ENCODE measurements at regions not wholly inside any gene's neighbourhood (a gene's known extent, or its start where the extent isn't known, plus 50 kb on each side); places are given as distances from the start of the nearest gene placed in this dataset.
"Not testable (repeated sequence)": the region's sequence is repeated elsewhere in the genome, so short reads cannot be mapped to it uniquely, and the experiment has no call there.

GRCh38 chr1:116265931-116266863, 106.8 kb upstream of the ATP1A1 start:
- no peak for DNase-seq

DNA sequence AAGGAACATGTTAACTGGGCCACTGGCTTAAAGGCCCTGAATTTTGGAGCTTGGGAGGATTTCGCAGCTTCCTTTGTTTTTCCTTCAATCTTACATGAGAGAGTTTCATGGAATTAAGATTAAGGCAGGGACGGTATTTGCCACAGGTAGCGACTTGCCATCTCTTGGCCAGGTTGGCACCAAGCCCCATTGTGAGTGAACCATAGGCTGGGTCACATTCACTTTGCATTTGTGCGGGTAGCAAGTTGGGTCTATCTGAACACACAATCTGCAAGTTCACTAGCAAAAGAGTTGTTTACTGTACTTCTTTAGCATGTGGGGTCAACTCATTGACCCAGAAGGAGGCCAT, 106.2 kb upstream of the ATP1A1 start:
- no peak for DNase-seq

- DNase-seq: peak; percentile 7
Measured at GRCh38 chr1:116268211-116268610, 104.8 kb upstream of the ATP1A1 start.

DNA sequence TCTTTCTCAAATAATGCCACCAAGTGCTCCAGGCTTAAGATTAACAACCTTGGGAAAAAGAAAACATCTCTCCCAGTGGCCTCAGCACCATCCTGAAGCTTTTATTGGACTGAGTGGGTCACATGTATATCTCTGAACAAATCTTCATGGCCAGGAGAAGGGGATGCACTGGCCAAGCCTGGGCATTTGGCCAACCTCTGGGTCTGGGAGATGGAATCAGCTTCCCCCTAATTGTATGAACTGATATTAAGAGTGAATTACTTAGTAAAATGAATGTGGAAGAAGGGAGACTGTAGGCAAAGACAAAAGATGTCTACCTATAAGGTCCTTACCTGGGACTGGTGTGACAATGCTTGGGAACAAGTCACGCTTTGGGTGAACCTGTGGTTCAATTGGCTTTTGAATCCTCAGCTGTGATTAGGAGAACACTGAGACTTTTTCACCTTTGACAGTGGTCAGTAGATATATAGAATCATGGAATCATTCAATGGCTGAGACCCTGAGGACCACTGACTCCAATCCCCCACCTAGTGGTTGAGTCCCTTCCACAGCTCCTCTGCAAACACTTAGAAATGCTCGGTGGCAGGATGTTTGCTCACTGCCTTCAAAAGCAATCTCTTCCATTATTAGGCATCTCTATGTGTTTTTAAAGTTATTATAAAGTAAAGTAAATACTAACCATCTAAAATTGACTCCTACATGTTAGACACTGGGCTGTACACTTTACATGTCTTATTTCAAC, 102.6 kb upstream of the ATP1A1 start:
- no peak for DNase-seq

- peak; percentile 6 for DNase-seq
Measured at GRCh38 chr1:116273042-116273783, 99.8 kb upstream of the ATP1A1 start.

- DNase-seq: no peak
Measured at GRCh38 chr1:116276532-116276931, 96.5 kb upstream of the ATP1A1 start.

- no peak for DNase-seq
Measured at GRCh38 chr1:116277840-116278540, 95.1 kb upstream of the ATP1A1 start.

- DNase-seq: no peak
Measured at GRCh38 chr1:116278541-116278866, 94.5 kb upstream of the ATP1A1 start.

- DNase-seq: no peak
Measured at GRCh38 chr1:116279715-116280114, 93.3 kb upstream of the ATP1A1 start.

DNA sequence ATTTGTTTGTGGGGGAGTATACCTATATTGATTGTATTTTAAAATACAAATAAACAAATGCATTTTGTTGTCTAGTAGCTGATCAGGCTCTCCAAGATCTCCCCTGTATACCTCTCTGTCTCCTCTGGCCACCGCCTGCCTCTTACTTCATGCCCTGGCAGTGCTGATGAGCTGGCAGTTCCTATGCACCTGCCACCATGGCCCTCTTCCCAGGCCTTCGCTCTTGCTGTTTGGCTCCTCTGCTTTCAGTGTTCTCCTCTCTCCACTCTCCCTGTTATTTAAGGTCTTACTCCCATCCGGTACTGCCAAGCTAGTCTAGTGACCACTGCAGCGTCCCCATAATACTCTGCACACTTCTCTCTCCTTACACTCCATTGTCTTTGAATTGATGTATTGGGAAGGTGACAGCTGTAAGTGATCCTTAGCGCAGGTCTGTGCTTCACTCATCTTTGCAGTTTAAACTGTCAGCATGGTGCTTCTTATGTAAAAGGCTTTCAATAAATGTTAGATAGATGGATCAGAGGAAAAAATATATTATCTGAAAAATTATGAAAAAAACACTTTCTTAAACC, 88.1 kb upstream of the ATP1A1 start:
- DNase-seq: no peak

- DNase-seq: no peak
Measured at GRCh38 chr1:116286541-116286971, 86.5 kb upstream of the ATP1A1 start.

DNA sequence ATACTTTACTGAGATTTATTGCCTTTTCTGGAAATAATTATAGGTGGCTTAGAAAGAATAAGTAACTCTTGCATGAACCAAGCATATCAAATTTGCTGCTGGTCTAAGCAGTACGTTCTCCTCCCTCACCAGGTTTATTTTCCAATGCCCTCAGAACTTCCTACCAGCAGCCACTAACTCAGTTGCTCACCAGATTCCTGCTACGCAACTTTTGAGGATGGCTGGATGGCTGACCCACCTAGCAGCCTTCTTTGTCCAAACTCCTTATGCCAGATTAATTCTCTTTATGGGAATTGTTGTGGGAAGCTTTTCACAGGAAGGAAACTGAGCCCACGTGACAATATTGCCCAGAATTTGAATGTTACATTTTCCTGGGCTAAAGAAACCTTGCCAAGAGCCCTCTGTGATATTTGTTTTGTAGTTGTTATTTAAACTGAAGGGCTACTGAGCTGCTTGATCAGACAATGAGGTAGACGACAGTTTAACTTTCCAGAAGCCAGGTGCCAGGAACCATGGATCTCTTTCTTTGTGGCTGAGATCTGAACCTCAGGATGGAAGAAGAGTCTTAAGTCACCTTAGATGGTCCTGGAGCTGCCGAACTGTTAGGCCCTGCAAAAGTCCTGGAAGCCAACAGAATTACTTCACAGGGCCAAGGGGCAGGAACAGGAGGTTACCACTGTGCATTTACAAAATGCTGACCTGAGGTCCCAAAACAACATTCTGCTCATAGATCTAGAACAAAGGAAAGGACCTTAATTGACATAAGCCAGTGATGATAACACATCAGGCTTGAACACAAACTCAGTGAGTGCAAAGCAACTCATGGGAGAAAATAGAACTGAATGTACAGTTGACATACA, 85.5 kb upstream of the ATP1A1 start:
- DNase-seq: no peak

DNA sequence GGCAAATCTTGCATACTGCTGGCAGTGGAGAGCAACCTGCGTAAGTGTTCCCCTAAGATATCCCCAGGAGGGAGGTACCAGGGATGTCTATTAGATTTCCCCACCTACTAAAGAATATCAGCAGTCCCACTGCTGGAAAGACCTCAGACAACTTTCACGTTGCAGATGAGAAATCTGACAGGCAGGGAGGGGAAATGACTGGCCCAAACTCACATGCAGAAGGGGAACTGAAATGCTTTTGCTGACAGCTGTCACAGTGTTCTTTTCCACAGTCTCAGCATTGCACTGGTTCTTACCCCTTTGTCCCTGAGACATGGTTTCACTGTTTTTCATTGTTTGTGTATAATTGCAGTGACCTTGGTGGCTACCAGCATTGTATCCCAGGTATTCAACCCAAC, 84.8 kb upstream of the ATP1A1 start:
- DNase-seq: no peak

DNA sequence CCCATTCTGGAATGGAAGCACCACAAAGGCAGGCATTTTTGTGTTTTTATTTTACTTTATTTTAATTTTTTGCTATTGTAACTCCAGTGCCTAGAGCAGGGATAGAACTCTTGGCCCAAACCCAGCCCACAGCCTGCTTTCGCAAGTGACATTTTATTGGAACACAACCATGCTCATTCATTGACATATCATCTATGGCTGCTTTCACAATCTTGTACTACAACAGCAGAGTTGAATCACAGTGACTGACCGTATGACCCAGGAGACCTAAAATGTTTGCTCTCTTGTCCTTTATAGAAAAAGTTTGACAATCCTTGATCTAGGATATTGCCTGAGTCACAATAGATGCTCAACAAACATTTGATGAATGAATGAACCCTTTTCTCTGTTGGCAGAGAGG, 83.9 kb upstream of the ATP1A1 start:
- DNase-seq: no peak

DNA sequence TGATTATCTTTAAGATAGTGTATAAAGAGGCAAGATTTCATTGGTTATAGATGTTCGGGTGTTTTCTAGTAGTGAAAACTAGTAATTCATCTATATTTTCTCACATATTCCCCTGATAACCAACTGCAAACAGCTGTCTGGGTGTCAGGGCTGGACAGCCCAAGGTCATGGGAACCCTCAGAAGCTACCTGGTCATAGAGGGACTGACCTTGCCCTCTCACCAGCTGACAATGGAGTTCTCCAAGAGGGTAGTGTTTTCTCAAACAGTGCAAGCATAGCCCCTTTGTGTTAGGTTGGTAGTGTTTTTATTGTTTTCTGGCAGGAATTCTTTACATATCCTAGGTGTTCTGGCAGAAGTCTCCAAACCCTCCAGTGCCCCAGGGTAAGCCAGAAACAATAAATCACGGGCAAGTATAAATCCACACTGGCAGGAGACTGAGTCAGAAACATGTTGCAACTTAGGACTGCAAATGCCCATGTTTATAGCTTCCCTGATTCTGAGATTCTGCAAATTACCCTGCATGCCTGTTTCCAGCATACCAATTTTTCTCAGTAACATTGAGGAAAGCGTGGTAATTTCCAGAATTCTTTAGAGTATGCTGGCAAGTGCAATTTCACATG, 82.8 kb upstream of the ATP1A1 start:
- no peak for DNase-seq

- no peak for DNase-seq
Measured at GRCh38 chr1:116291024-116291423, 82.0 kb upstream of the ATP1A1 start.

- no peak for DNase-seq
Measured at GRCh38 chr1:116292929-116293725, 79.9 kb upstream of the ATP1A1 start.

DNA sequence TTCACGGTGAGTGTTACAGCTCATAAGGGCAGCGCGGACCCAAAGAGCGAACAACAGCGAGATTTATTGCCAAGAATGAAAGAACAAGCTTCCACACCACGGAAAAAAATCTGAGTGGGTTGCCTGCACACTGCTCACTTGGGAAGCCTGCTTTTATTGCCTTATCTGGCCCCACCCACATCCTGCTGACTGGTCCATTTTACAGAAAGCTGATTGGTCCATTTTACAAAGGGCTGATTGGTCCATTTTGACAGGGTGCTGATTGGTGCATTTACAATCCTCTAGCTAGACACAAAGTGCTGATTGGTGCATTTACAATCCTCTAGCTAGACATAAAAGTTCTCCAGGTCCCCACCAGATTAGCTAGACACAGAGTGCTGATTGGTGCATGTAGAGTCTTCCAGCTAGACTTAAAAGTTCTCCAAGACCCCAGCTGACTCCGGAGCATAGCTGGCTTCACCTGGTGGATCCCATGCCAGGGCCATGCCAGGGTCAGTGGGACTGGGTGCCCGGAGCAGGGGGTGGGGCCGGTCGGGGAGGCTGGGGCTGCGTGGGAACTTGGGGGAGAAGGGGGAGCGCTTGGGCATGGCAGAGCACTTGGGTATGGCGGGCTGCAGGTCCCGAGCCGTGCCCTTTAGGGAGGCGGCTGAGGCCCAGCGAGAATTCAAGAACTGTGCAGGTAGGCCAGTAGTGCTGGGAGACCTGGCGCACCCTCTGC, 75.4 kb upstream of the ATP1A1 start:
- no peak for DNase-seq

DNA sequence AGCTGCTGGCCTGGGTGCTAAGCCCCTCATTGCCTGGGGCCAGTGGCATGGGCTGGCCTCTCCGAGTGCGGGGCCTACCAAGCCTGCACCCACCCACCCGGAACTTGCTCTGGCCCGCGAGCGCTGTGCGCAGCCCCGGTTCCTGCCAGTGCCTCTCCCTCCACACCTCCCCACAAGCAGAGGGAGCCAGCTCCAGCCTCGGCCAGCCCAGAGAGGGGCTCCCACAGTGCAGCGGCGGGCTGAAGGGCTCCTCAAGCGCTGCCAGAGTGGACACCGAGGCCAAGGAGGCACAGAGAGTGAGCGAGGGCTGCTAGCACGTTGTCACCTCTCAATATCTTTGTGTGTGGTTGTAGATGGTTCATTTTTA, 74.8 kb upstream of the ATP1A1 start:
- not testable (repeated sequence) for DNase-seq

DNA sequence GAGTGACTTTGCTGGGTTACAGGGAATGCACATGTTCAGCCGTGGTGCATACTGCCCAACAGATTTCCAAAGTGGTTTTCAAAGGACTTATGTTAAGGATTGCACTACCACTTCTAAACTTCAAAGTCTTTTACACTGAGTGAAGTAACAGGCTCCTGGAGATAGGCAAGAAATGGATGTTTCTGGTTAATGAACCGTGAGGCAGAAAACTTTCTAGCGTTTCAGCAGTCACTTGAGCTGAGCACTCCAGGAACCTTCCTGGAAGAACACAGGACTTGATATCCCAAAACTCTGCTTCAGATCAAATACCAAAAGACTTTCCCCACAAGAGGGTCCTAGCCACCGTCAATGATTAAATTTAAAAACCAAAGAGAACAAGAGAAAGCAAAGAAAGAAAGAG, 74.3 kb upstream of the ATP1A1 start:
- DNase-seq: no peak
